ENCODE measurements at regions not wholly inside any gene's neighbourhood (a gene's known extent, or its start where the extent isn't known, plus 50 kb on each side); places are given as distances from the start of the nearest gene placed in this dataset.

- TF ChIP-seq, protein P1, sequence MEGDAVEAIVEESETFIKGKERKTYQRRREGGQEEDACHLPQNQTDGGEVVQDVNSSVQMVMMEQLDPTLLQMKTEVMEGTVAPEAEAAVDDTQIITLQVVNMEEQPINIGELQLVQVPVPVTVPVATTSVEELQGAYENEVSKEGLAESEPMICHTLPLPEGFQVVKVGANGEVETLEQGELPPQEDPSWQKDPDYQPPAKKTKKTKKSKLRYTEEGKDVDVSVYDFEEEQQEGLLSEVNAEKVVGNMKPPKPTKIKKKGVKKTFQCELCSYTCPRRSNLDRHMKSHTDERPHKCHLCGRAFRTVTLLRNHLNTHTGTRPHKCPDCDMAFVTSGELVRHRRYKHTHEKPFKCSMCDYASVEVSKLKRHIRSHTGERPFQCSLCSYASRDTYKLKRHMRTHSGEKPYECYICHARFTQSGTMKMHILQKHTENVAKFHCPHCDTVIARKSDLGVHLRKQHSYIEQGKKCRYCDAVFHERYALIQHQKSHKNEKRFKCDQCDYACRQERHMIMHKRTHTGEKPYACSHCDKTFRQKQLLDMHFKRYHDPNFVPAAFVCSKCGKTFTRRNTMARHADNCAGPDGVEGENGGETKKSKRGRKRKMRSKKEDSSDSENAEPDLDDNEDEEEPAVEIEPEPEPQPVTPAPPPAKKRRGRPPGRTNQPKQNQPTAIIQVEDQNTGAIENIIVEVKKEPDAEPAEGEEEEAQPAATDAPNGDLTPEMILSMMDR (IDR thresholded peaks at IDR 0.05): no peak
- TF ChIP-seq POLR2A (IDR thresholded peaks at IDR 0.05): no peak
These were observed 415.9 kb downstream of the IRS2 start for GRCh38 chr13:109370496-109370895.
